BJ (cell line): ENCODE measurements at regions not wholly inside any gene's neighbourhood (a gene's known extent, or its start where the extent isn't known, plus 50 kb on each side); places are given as distances from the start of the nearest gene placed in this dataset.

Experiments
- CTCF ChIA-PET: fragments of 350-600 bp; formaldehyde crosslinking; extraction: SDS; loops from one replicate; lab custom pipeline; 2021; ENCODE audit warnings: antibody characterized with exemption, inconsistent platforms; lab: Yijun Ruan, JAX
- POLR2A ChIA-PET: fragments of 300-600 bp; sonication (Branson Sonifier 250); formaldehyde crosslinking; extraction: SDS; loops from one replicate; lab custom pipeline; 2021; ENCODE audit warnings: antibody characterized with exemption; lab: Charles Lee
- DNase-seq: peaks from one replicate; pipeline ENCODE4 v3.0.0-alpha.2; 2011; ENCODE audit warnings: low read depth
- H3K27me3 ChIP-seq: 2 replicates; pipeline ENCODE4 v1.6.0; 2011; ENCODE audit warnings: low read length; ENCODE audit not compliant: control insufficient read depth, insufficient read depth
- H3K36me3 ChIP-seq: 2 replicates; pipeline ENCODE4 v1.5.1; 2011; ENCODE audit warnings: low read length; ENCODE audit not compliant: control insufficient read depth, insufficient read depth
- H3K4me3 ChIP-seq: 2 replicates; pipeline ENCODE4 v1.5.1; 2011; ENCODE audit warnings: low read depth, mild to moderate bottlenecking, control low read depth, low read length
- CTCF ChIP-seq: IDR thresholded peaks from 2 replicates; pipeline ENCODE4 v1.5.1; 2011; ENCODE audit warnings: low read depth, mild to moderate bottlenecking, control low read depth, inconsistent platforms, low read length, moderate library complexity; ENCODE audit not compliant: insufficient read depth

DNA sequence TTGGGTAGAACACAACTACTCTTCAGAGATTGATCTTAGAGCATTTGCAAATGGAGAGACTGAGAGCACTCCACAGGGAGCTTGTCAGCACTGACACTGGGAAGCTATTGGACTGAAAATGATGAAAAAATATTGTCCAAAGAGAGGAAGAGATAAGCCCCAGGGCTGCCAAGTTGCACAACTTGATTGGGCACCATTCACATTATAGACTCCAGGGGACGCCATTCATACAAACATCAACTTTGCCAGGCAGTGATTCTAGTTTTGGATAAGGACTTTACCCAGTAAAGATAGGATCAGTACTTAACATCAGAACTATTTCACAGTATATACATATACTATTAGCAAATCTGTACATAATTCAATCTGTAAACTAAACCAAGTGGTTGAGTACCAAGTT, 79.6 kb upstream of the MYCN start:
- ChIA-PET POLR2A (no interaction called here), CTCF (no interaction called here)
- TF ChIP-seq CTCF, result no peak
- no peaks in the 10 kb centered on the region for H3K36me3 ChIP-seq
- no peaks in the 10 kb centered on the region for H3K27me3 ChIP-seq
- H3K4me3 ChIP-seq, result no peak overlapping the region
- DNase-seq, result no peak

DNA sequence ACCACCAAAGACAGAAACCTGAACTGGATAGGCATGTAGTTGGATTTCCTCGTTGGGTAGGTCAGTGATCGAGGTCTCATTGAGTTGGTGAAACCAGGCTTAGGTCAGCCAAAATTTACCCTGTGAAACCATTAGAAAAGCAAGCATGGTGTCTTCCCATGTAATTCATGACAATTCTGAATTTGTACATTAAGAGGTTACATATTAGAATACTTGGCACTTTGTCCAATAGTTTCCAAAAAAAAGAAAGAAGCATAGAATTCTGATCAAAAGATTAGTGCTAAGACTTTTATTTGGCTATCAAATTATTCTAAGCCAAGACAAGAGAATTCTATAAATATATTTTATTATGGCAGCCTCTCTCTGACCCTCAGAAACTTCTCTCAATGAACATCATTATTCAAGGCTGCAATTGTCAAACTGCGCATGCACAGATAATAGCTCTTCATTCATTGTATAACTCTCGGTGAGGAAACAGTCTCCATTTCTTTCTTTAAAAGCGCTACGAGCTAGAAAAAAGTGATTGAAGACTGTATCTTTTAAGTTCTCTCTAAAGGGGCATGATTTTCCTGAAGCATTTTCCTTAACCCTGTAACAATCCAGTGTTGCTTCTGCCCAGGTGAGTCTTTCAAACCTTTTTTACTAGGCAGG, 79.1 kb upstream of the MYCN start:
- Histone ChIP-seq H3K4me3 (no peak overlapping the region), H3K27me3 (no peaks in the 10 kb centered on the region), H3K36me3 (no peaks in the 10 kb centered on the region)
- no peak for DNase-seq
- ChIA-PET CTCF (no interaction called here), POLR2A (no interaction called here)
- no peak for TF ChIP-seq CTCF

- Histone ChIP-seq H3K27me3 (no peaks in the 10 kb centered on the region), H3K36me3 (no peaks in the 10 kb centered on the region), H3K4me3 (no peak overlapping the region)
- CTCF ChIA-PET, result no interaction called here
- no peak for TF ChIP-seq CTCF
- no peak for DNase-seq
- POLR2A ChIA-PET, result no interaction called here
Observed at GRCh38 chr2:15861898-15862297, 78.5 kb upstream of the MYCN start.

DNA sequence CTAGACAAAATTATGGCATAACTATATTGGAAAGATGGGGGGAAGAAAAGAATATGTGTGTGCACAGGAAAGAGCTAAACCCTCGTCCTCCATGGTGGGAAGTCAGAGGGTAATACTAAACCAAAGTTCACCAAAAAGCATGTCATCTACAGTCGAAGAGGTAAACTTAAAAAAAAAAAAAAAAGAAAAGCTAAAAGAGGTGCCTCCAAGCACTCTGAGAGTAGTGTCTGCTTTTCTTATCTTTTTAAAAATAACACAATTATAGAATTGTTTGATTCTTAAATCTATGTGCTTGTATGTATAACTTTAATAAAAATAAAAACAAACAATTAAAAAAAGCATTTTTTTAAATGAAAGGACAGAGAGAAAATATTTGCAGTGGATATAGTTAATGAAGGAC, 77.3 kb upstream of the MYCN start:
- POLR2A ChIA-PET, result no interaction called here
- Histone ChIP-seq H3K4me3 (no peak overlapping the region), H3K36me3 (no peaks in the 10 kb centered on the region), H3K27me3 (no peaks in the 10 kb centered on the region)
- DNase-seq, result no peak
- CTCF ChIA-PET, result no interaction called here
- TF ChIP-seq CTCF, result no peak

GRCh38 chr2:15863494-15864175, 76.7 kb upstream of the MYCN start:
- Histone ChIP-seq H3K4me3 (no peak overlapping the region), H3K27me3 (no peaks in the 10 kb centered on the region), H3K36me3 (no peaks in the 10 kb centered on the region)
- POLR2A ChIA-PET, result no interaction called here
- CTCF ChIA-PET, result no interaction called here
- no peak for TF ChIP-seq CTCF
- DNase-seq, result no peak
